ENCODE measurements at regions not wholly inside any gene's neighbourhood (a gene's known extent, or its start where the extent isn't known, plus 50 kb on each side); places are given as distances from the start of the nearest gene placed in this dataset.
"Not testable (repeated sequence)": the region's sequence is repeated elsewhere in the genome, so short reads cannot be mapped to it uniquely, and the experiment has no call there.

DNA sequence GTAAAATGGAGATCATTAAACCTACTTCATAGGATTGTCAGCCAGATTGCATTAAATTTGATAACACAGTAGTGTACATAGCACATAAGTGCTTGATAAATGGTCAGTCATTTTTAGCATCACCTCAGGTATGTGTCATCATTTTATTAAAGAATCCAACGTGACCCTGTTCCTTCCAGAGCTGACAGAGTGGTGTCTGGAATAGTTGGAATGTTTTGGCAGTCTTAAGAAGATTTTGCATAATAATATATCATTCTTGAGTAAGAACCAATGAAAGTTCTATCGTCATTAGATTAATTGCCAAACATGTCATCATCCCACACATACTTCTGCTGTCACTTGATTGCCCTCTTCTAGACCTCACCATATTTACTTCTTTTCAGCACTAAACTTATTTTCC is 451.4 kb upstream of the POM121L12 start:
- intact Hi-C loops (cut with DNase I; ENCODE audit: low total_unique reads): no loop called here
- Histone ChIP-seq H3K4me1 (no peaks in the 10 kb centered on the region), H3K9me3 (no peaks in the 10 kb centered on the region), H3K4me3 (no peak overlapping the region), H3K27ac (no peak overlapping the region), H3K36me3 (no peaks in the 10 kb centered on the region), H3K27me3 (no peaks in the 10 kb centered on the region)
- no peak for TF ChIP-seq POLR2AphosphoS5 (IDR thresholded peaks at IDR 0.05)
- TF ChIP-seq POLR2A (IDR thresholded peaks at IDR 0.05): no peak
- TF ChIP-seq, protein P1, sequence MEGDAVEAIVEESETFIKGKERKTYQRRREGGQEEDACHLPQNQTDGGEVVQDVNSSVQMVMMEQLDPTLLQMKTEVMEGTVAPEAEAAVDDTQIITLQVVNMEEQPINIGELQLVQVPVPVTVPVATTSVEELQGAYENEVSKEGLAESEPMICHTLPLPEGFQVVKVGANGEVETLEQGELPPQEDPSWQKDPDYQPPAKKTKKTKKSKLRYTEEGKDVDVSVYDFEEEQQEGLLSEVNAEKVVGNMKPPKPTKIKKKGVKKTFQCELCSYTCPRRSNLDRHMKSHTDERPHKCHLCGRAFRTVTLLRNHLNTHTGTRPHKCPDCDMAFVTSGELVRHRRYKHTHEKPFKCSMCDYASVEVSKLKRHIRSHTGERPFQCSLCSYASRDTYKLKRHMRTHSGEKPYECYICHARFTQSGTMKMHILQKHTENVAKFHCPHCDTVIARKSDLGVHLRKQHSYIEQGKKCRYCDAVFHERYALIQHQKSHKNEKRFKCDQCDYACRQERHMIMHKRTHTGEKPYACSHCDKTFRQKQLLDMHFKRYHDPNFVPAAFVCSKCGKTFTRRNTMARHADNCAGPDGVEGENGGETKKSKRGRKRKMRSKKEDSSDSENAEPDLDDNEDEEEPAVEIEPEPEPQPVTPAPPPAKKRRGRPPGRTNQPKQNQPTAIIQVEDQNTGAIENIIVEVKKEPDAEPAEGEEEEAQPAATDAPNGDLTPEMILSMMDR (IDR thresholded peaks at IDR 0.05): no peak
- no peak for TF ChIP-seq EP300 (IDR thresholded peaks at IDR 0.05; ENCODE audit: low read depth)
- no peak for DNase-seq
- in situ Hi-C loops (cut with MboI; ENCODE audit: low pct_ligation_motif_present in 1 of 4, low pct_unique_long_range_greater_than_20kb in 1 of 4, low sequenced_read_pairs in 3 of 4): no loop called here
- WGBS, 2 donors (ENCODE audit: low coverage in 1 of 2): 52 to 86% methylated on average over 1 to 2 of the region's 2 CpGs

DNA sequence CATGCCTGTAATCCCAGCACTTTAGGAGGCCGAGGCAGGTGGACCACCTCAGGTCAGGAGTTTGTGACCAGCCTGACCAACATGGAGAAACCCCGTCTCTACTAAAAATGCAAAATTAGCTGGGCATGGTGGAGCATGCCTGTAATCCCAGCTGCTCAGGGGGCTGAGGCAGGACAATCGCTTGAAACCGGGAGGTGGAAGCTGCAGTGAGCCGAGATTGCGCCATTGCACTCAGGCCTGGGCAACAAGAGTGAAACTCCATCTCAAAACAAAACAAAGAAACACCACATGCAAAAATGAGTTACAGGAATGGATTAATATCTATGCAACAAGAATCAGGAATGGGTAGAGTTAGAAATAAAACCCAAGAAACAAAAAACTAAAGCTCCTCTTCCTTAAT is 462.3 kb upstream of the POM121L12 start:
- DNase-seq; H3K4me1 ChIP-seq; in situ Hi-C loops (cut with MboI; ENCODE audit: low pct_ligation_motif_present in 1 of 4, low pct_unique_long_range_greater_than_20kb in 1 of 4, low sequenced_read_pairs in 3 of 4); H3K4me3 ChIP-seq; H3K9me3 ChIP-seq; intact Hi-C loops (cut with DNase I; ENCODE audit: low total_unique reads); H3K27me3 ChIP-seq; H3K27ac ChIP-seq; H3K36me3 ChIP-seq: not testable (repeated sequence)
- 92 to 93% methylated on average over 4 to 6 of the region's 6 CpGs for WGBS, 2 donors (ENCODE audit: low coverage in 1 of 2)

DNA sequence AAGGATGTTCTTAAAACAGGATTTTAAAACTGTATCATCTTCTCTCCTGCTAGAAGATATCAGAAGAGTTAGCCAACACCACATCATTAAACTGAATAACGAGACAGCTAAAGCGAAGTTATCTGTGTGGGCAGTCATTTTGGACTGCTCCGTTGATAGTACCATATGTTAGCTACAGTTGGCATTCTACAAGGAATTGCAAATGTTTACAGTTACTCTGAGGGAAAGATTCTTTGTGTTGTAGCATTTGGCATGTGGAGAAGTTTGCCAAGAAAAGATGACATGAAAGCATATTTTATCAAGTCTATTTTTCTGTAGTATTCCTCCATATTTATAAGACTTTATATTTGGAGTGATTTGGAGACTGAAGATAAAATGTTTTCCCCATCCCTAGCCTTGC is 464.4 kb upstream of the POM121L12 start:
- H3K27ac ChIP-seq: no peak overlapping the region
- intact Hi-C loops (cut with DNase I; ENCODE audit: low total_unique reads): no loop called here
- 85 to 87% methylated on average over 3 of the region's 3 CpGs for WGBS, 2 donors (ENCODE audit: low coverage in 1 of 2)

DNA sequence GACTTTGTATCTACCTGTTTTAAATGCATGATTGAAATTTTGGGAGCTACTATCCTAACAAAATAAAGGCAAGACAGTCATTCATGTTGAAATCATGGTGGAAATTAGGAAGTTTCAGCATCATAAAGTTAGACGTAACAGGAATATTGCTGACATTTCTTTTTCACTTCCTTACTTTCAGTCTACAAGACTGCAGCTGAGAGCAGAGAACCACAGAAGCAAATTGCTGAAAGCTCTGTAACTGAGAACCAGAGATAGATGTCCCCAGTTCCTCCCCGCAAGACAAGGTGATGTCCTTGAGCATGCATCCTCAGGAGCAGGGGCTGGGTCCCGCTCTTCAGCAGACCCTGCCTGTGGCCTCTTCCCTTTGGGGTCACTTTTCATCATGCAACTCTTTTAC is 466.3 kb upstream of the POM121L12 start:
- Histone ChIP-seq H3K4me3 (no peak overlapping the region), H3K27me3 (no peaks in the 10 kb centered on the region), H3K9me3 (no peaks in the 10 kb centered on the region), H3K36me3 (no peaks in the 10 kb centered on the region), H3K27ac (no peak overlapping the region), H3K4me1 (no peaks in the 10 kb centered on the region)
- TF ChIP-seq POLR2A (IDR thresholded peaks at IDR 0.05): no peak
- TF ChIP-seq, protein P1 (IDR thresholded peaks at IDR 0.05): no peak
- no peak for TF ChIP-seq EP300 (IDR thresholded peaks at IDR 0.05; ENCODE audit: low read depth)
- no peak for TF ChIP-seq POLR2AphosphoS5 (IDR thresholded peaks at IDR 0.05)
- in situ Hi-C loops (cut with MboI; ENCODE audit: low pct_ligation_motif_present in 1 of 4, low pct_unique_long_range_greater_than_20kb in 1 of 4, low sequenced_read_pairs in 3 of 4): no loop called here
- 44 to 82% methylated on average over 2 to 3 of the region's 3 CpGs for WGBS, 2 donors (ENCODE audit: low coverage in 1 of 2)
- no peak for DNase-seq
- intact Hi-C loops (cut with DNase I; ENCODE audit: low total_unique reads): no loop called here

More for the DNA sequence above, 464.4 kb upstream of the POM121L12 start:
- Histone ChIP-seq H3K4me3 (no peak overlapping the region), H3K4me1 (no peaks in the 10 kb centered on the region), H3K9me3 (no peaks in the 10 kb centered on the region), H3K36me3 (no peaks in the 10 kb centered on the region), H3K27me3 (no peaks in the 10 kb centered on the region)
- in situ Hi-C loops (cut with MboI; ENCODE audit: low pct_ligation_motif_present in 1 of 4, low pct_unique_long_range_greater_than_20kb in 1 of 4, low sequenced_read_pairs in 3 of 4): no loop called here
- TF ChIP-seq POLR2AphosphoS5 (IDR thresholded peaks at IDR 0.05) (no peak), POLR2A (IDR thresholded peaks at IDR 0.05) (no peak), EP300 (IDR thresholded peaks at IDR 0.05; ENCODE audit: low read depth) (no peak)
- TF ChIP-seq, protein P1 (IDR thresholded peaks at IDR 0.05): no peak
- DNase-seq: no peak

DNA sequence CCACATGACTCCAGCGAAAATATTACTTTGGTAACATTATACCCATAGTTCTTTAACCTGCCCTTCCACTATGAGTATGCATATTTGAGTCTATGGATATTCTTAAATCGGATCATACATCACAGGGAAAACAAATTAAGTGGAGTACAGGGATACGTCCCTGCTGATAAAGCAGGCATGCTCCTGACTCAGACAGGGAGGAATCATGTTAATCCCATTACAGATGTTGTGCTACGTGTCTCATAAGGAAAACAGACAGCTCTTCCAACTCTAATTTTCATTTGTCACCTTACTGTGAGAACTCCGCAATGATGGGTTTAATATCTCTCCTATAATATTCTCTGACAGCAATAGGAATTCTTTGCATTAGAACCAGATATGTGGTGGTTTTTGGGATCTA is 469.5 kb upstream of the POM121L12 start:
- WGBS, 2 donors (ENCODE audit: low coverage in 1 of 2): 75 to 83% methylated on average over 5 of the region's 5 CpGs
- in situ Hi-C loops (cut with MboI; ENCODE audit: low pct_ligation_motif_present in 1 of 4, low pct_unique_long_range_greater_than_20kb in 1 of 4, low sequenced_read_pairs in 3 of 4) (no loop called here), intact Hi-C loops (cut with DNase I; ENCODE audit: low total_unique reads) (no loop called here)
- TF ChIP-seq EP300 (IDR thresholded peaks at IDR 0.05; ENCODE audit: low read depth): no peak
- no peak for TF ChIP-seq POLR2AphosphoS5 (IDR thresholded peaks at IDR 0.05)
- TF ChIP-seq, protein P1 (IDR thresholded peaks at IDR 0.05): no peak
- no peak for TF ChIP-seq POLR2A (IDR thresholded peaks at IDR 0.05)
- no peak for DNase-seq
- H3K36me3 ChIP-seq: no peaks in the 10 kb centered on the region
- H3K9me3 ChIP-seq: no peaks in the 10 kb centered on the region
- no peaks in the 10 kb centered on the region for H3K27me3 ChIP-seq
- no peak overlapping the region for H3K27ac ChIP-seq
- no peaks in the 10 kb centered on the region for H3K4me1 ChIP-seq
- H3K4me3 ChIP-seq: no peak overlapping the region
